Spleen (tissue), 7 donors: ENCODE measurements at regions not wholly inside any gene's neighbourhood (a gene's known extent, or its start where the extent isn't known, plus 50 kb on each side); places are given as distances from the start of the nearest gene placed in this dataset.

ENCODE experiments used
- CTCF ChIP-seq, 11 experiments: fragments of 200-600 bp in 7 of 11; fragments of 450-650 bp in 4 of 11; sonication (generic) in 4 of 11; IDR thresholded peaks in 8 of 11; conservative IDR thresholded peaks in 3 of 11; 1 replicate in 7 of 11; 2 replicates in 4 of 11; pipeline versions ENCODE4 v1.4.0 to v1.8.0; 2016 to 2021; ENCODE audit warnings: antibody characterized with exemption in 11 of 11, inconsistent platforms in 4 of 11, mild to moderate bottlenecking in 1 of 11
- POLR2AphosphoS5 ChIP-seq, 3 donors: sonication (generic); formaldehyde crosslinking; IDR thresholded peaks; one replicate each; pipeline ENCODE4 v1.5.1; 2017; ENCODE audit warnings: antibody characterized with exemption in 3 of 3
- donor health status: DM: no; HTN: no; CAD: no; lungs with moderate emphysema.
- donor health status: DM: no; HTN: no; CAD: no.
- donor health status: DM: no; HTN: no; CAD: no.

DNA sequence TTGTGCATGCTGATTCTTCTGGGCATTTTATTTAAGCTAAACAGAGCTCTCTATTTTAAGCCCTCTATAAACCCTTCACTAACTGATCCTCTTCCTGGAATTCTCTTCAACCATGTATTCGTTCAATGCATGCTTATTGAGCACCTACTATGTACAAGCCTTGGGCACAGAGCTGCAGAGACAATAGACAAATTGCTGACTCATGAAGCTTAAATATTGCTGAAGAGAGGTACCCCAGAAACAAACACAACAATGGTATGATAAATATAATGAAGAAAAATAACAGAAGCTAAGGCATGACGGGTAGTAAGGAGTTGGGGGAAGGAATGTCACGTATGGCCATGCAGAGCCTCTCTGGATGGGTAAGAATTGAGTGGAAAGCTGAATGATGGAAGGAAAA, 222.2 kb downstream of the PPARGC1A start:
- TF ChIP-seq CTCF (IDR thresholded peaks at IDR 0.05 in 8 of 11, conservative IDR thresholded peaks at IDR 0.05 in 3 of 11) = no peak
- TF ChIP-seq POLR2AphosphoS5 (IDR thresholded peaks at IDR 0.05) = no peak
